Suprapubic skin (tissue), 4 donors: ENCODE measurements at regions not wholly inside any gene's neighbourhood (a gene's known extent, or its start where the extent isn't known, plus 50 kb on each side); places are given as distances from the start of the nearest gene placed in this dataset.

Experiments used
- CTCF ChIP-seq, 2 donors: fragments of 200-600 bp in 1 of 2; fragments of 450-650 bp in 1 of 2; sonication (generic) in 1 of 2; IDR thresholded peaks; one replicate each; pipeline ENCODE4 v1.5.1; 2016 to 2019; ENCODE audit warnings: antibody characterized with exemption in 2 of 2, mild to moderate bottlenecking in 1 of 2, moderate library complexity in 1 of 2
- POLR2A ChIP-seq, 2 donors: fragments of 450-650 bp; IDR thresholded peaks; one replicate each; pipeline ENCODE4 v1.6.1; 2017; ENCODE audit warnings: antibody characterized with exemption in 2 of 2, mild to moderate bottlenecking in 2 of 2, moderate library complexity in 2 of 2
- POLR2AphosphoS5 ChIP-seq, 3 donors: sonication (generic); formaldehyde crosslinking; IDR thresholded peaks; one replicate each; pipeline ENCODE4 v1.6.1; 2017; ENCODE audit warnings: antibody characterized with exemption in 3 of 3

DNA sequence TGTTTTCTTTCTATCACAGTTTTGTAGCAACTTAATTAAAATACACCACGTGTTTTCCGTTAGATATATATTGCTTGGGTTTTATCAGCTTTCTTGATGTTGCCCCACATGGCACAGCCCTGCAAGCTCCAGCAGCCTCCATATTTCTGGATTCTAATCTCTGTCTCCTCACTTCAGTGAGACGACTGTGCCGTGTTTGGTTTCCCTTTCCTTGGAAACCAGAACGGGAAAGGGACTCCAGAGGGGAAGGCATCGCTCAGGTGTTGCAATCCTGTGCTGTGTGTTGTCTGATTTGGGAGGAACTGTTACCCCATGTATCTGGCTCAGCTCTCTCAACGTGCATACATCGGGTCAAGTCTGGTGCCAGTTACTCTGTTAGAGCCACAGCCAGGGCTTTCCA is 464.2 kb upstream of the B3GAT1 start:
- no peak for TF ChIP-seq CTCF (IDR thresholded peaks at IDR 0.05)
- TF ChIP-seq POLR2A (IDR thresholded peaks at IDR 0.05), result no peak
- no peak for TF ChIP-seq POLR2AphosphoS5 (IDR thresholded peaks at IDR 0.05)
